ENCODE measurements at regions not wholly inside any gene's neighbourhood (a gene's known extent, or its start where the extent isn't known, plus 50 kb on each side); places are given as distances from the start of the nearest gene placed in this dataset.
A peak's percentile ranks its signal among the peaks of the same experiment; 100 is the strongest.

- no peak for DNase-seq
Observed at GRCh38 chr3:40701016-40701588, 176.3 kb downstream of the ZNF621 start.

- no peak for DNase-seq
Observed at GRCh38 chr3:40704224-40704623, 179.5 kb downstream of the ZNF621 start.

GRCh38 chr3:40705663-40706062 is 180.9 kb downstream of the ZNF621 start:
- DNase-seq, result no peak

GRCh38 chr3:40713306-40713705 is 188.5 kb downstream of the ZNF621 start:
- DNase-seq, result no peak

- no peak for DNase-seq
Observed at GRCh38 chr3:40713795-40714194, 189.0 kb downstream of the ZNF621 start.

GRCh38 chr3:40714771-40715345 is 190.1 kb downstream of the ZNF621 start:
- DNase-seq, result no peak

- no peak for DNase-seq
Observed at GRCh38 chr3:40715551-40715950, 190.8 kb downstream of the ZNF621 start.

- DNase-seq, result no peak
Observed at GRCh38 chr3:40717471-40717870, 192.7 kb downstream of the ZNF621 start.

- DNase-seq, result no peak
Observed at GRCh38 chr3:40718209-40718608, 193.4 kb downstream of the ZNF621 start.

GRCh38 chr3:40718681-40719080 is 193.9 kb downstream of the ZNF621 start:
- no peak for DNase-seq

GRCh38 chr3:40719660-40720287 is 195.0 kb downstream of the ZNF621 start:
- peak; percentile 28 for DNase-seq

- no peak for DNase-seq
Observed at GRCh38 chr3:40720341-40720740, 195.6 kb downstream of the ZNF621 start.

- DNase-seq, result no peak
Observed at GRCh38 chr3:40720863-40721262, 196.1 kb downstream of the ZNF621 start.

- no peak for DNase-seq
Observed at GRCh38 chr3:40723083-40723660, 198.4 kb downstream of the ZNF621 start.

GRCh38 chr3:40725031-40725430 is 200.3 kb downstream of the ZNF621 start:
- no peak for DNase-seq

GRCh38 chr3:40731445-40731844 is 206.7 kb downstream of the ZNF621 start:
- DNase-seq, result no peak

GRCh38 chr3:40736943-40737342 is 212.2 kb downstream of the ZNF621 start:
- no peak for DNase-seq

- no peak for DNase-seq
Observed at GRCh38 chr3:40737343-40737742, 212.6 kb downstream of the ZNF621 start.

GRCh38 chr3:40739971-40740370 is 215.2 kb downstream of the ZNF621 start:
- DNase-seq, result no peak

GRCh38 chr3:40741729-40742128 is 217.0 kb downstream of the ZNF621 start:
- peak; percentile 86 for DNase-seq

- no peak for DNase-seq
Observed at GRCh38 chr3:40745381-40746106, 220.8 kb downstream of the ZNF621 start.

GRCh38 chr3:40751666-40752065 is 226.9 kb downstream of the ZNF621 start:
- DNase-seq, result no peak

- DNase-seq, result no peak
Observed at GRCh38 chr3:40752492-40752891, 227.7 kb downstream of the ZNF621 start.

Measured in muscle of arm (tissue), 1 donor.